Stomach (tissue), 8 donors: ENCODE measurements at regions not wholly inside any gene's neighbourhood (a gene's known extent, or its start where the extent isn't known, plus 50 kb on each side); places are given as distances from the start of the nearest gene placed in this dataset.

Experiments
- DNase-seq, 2 donors: peaks; one replicate each; pipeline versions ENCODE4 v3.0.0 to v3.0.0-alpha.2; 2013 to 2019
- H3K27ac ChIP-seq, 5 donors: fragments of 200-600 bp in 4 of 5; sonication (generic) in 4 of 5; one replicate each; pipeline ENCODE4 v1.5.1; 2013 to 2019; ENCODE audit warnings: mild to moderate bottlenecking in 1 of 5, moderate library complexity in 1 of 5
- H3K27me3 ChIP-seq, 3 donors: fragments of 200-600 bp; sonication (generic); one replicate each; pipeline ENCODE4 v1.5.1; 2017 to 2019; ENCODE audit warnings: mixed run types in 1 of 3
- H3K36me3 ChIP-seq, 4 donors: fragments of 200-600 bp; sonication (generic); 1 replicate in 3 of 4; 2 replicates in 1 of 4; pipeline ENCODE4 v1.5.1; 2016 to 2019
- H3K4me1 ChIP-seq, 4 donors: fragments of 200-600 bp; sonication (generic); one replicate each; pipeline ENCODE4 v1.5.1; 2016 to 2019
- H3K4me3 ChIP-seq, 4 donors: fragments of 200-600 bp; sonication (generic) in 3 of 4; one replicate each; pipeline ENCODE4 v1.5.1; 2016 to 2019; ENCODE audit warnings: mild to moderate bottlenecking in 1 of 4
- H3K9me3 ChIP-seq, 4 donors: fragments of 200-600 bp; sonication (generic); one replicate each; pipeline ENCODE4 v1.5.1; 2016 to 2019
- CTCF ChIP-seq, 7 experiments: fragments of 450-650 bp in 4 of 7; fragments of 200-600 bp in 3 of 7; sonication (generic) in 3 of 7; IDR thresholded peaks; one replicate each; pipeline ENCODE4 v1.5.1; 2016 to 2019; ENCODE audit warnings: antibody characterized with exemption in 7 of 7, control low read depth in 2 of 7, mild to moderate bottlenecking in 1 of 7
- EP300 ChIP-seq: sonication (generic); formaldehyde crosslinking; IDR thresholded peaks from one replicate; pipeline ENCODE4 v1.6.1; 2017; ENCODE audit warnings: antibody characterized with exemption
- POLR2A ChIP-seq, 4 donors: fragments of 450-650 bp; IDR thresholded peaks; one replicate each; pipeline ENCODE4 v1.6.1; 2016; ENCODE audit warnings: antibody characterized with exemption in 4 of 4, control low read depth in 2 of 4, mild to moderate bottlenecking in 1 of 4, moderate library complexity in 1 of 4
- POLR2AphosphoS5 ChIP-seq, 3 donors: sonication (generic); formaldehyde crosslinking; IDR thresholded peaks; one replicate each; pipeline ENCODE4 v1.6.1; 2016; ENCODE audit warnings: antibody characterized with exemption in 3 of 3
- WGBS, 5 donors: extraction: QIAGEN DNeasy Blood & Tissue Kit in 3 of 5; methylation state at CpG; one replicate each; pipeline versions ENCODE4 v1.1.5 to v1.1.7; 2013 to 2018; 5-methylcytosine and 5-hydroxymethylcytosine counted together
- intact Hi-C: fragments of 100-400 bp; cut with DNase I; formaldehyde crosslinking; loops from one replicate; pipeline ENCODE4 v1.15.1; 2023; ENCODE audit warnings: low total_unique reads
- donor health status: healthy with polysubstance abuse.
- donor health status: Bipolar disorder and iron deficiency.
- donor health status: healthy.

GRCh38 chr2:242036653-242036950 lies 167.1 kb downstream of the RTP5 start:
- 64 to 84% (median 80%) methylated on average over 7 of the region's 7 CpGs for WGBS, 5 donors
- Histone ChIP-seq H3K27ac (no peak overlapping the region), H3K9me3 (no peaks in the 10 kb centered on the region), H3K4me1 (no peaks in the 10 kb centered on the region), H3K4me3 (no peak overlapping the region), H3K27me3 (peaks cover 0 to 75% (median 7%) of the 10 kb centered on the region in 3 donors), H3K36me3 (no peaks in the 10 kb centered on the region)
- TF ChIP-seq POLR2A (IDR thresholded peaks at IDR 0.05) (no peak), POLR2AphosphoS5 (IDR thresholded peaks at IDR 0.05) (no peak), CTCF (IDR thresholded peaks at IDR 0.05) (no peak), EP300 (no peak)
- intact Hi-C loops: no loop called here
- no peak for DNase-seq

- DNase-seq: peak in 1 of 2 donors; percentile 16
- Histone ChIP-seq H3K36me3 (no peaks in the 10 kb centered on the region), H3K27ac (no peak overlapping the region), H3K27me3 (peaks cover 0 to 75% (median 4%) of the 10 kb centered on the region in 3 donors), H3K4me3 (no peak overlapping the region), H3K9me3 (no peaks in the 10 kb centered on the region), H3K4me1 (no peaks in the 10 kb centered on the region)
- 79 to 83% (median 80%) methylated on average over 20 of the region's 20 CpGs for WGBS, 5 donors
- no peak for TF ChIP-seq EP300
- TF ChIP-seq POLR2A (IDR thresholded peaks at IDR 0.05): no peak
- TF ChIP-seq CTCF (IDR thresholded peaks at IDR 0.05): no peak
- no peak for TF ChIP-seq POLR2AphosphoS5 (IDR thresholded peaks at IDR 0.05)
- intact Hi-C loops: no loop called here
Measured at GRCh38 chr2:242038166-242038927, 168.8 kb downstream of the RTP5 start.

- no peak for DNase-seq
- 74 to 83% (median 82%) methylated on average over 11 to 13 of the region's 13 CpGs for WGBS, 5 donors
- no peaks in the 10 kb centered on the region for H3K9me3 ChIP-seq
- TF ChIP-seq CTCF (IDR thresholded peaks at IDR 0.05) (no peak), EP300 (no peak)
- H3K27me3 ChIP-seq: peaks cover 0 to 75% (median 7%) of the 10 kb centered on the region in 3 donors
- H3K4me3 ChIP-seq: no peak overlapping the region
- no peak overlapping the region for H3K27ac ChIP-seq
- intact Hi-C loops: no loop called here
- no peaks in the 10 kb centered on the region for H3K4me1 ChIP-seq
- H3K36me3 ChIP-seq: no peaks in the 10 kb centered on the region
Measured at GRCh38 chr2:242038928-242039341, 169.4 kb downstream of the RTP5 start.

GRCh38 chr2:242040303-242040655 lies 170.8 kb downstream of the RTP5 start:
- Histone ChIP-seq H3K4me1 (no peaks in the 10 kb centered on the region), H3K36me3 (no peaks in the 10 kb centered on the region), H3K9me3 (no peaks in the 10 kb centered on the region), H3K27me3 (peaks cover 0 to 85% (median 14%) of the 10 kb centered on the region in 3 donors), H3K4me3 (no peak overlapping the region), H3K27ac (no peak overlapping the region)
- TF ChIP-seq POLR2A (IDR thresholded peaks at IDR 0.05): no peak
- TF ChIP-seq CTCF (IDR thresholded peaks at IDR 0.05): no peak
- DNase-seq: no peak
- intact Hi-C loops: no loop called here
- WGBS, 5 donors: 59 to 89% (median 88%) methylated on average over 6 to 10 of the region's 10 CpGs
